Calu3 (cell line): ENCODE measurements at regions not wholly inside any gene's neighbourhood (a gene's known extent, or its start where the extent isn't known, plus 50 kb on each side); places are given as distances from the start of the nearest gene placed in this dataset.

ENCODE experiments used
- BruUV-seq: library from RNA; stranded (reverse); fragments of 400-500 nt; replicated peaks from 2 replicates; lab custom pipeline; 2021; lab: Mats Ljungman, UMichigan
- CTCF ChIA-PET: fragments of 300-600 bp; sonication (Branson Sonifier 250); formaldehyde crosslinking; loops from one replicate; lab custom pipeline; 2022; ENCODE audit warnings: antibody characterized with exemption; lab: Charles Lee
- DNase-seq: peaks from one replicate; pipeline ENCODE4 v3.0.0; 2022
- H3K27ac Mint-ChIP-seq: one replicate; pipeline ENCODE4 v1.8.0; 2022; ENCODE audit warnings: mixed read lengths; ENCODE audit not compliant: unreplicated experiment
- H3K27me3 Mint-ChIP-seq: one replicate; pipeline ENCODE4 v1.8.0; 2022; ENCODE audit warnings: mixed read lengths; ENCODE audit not compliant: unreplicated experiment
- H3K36me3 Mint-ChIP-seq: one replicate; pipeline ENCODE4 v1.8.0; 2022; ENCODE audit warnings: mild to moderate bottlenecking, moderate library complexity, mixed read lengths; ENCODE audit not compliant: insufficient read depth, unreplicated experiment
- H3K4me1 Mint-ChIP-seq: one replicate; pipeline ENCODE4 v1.8.0; 2022; ENCODE audit warnings: mild to moderate bottlenecking, low read depth, mixed read lengths; ENCODE audit not compliant: unreplicated experiment
- H3K4me3 Mint-ChIP-seq: one replicate; pipeline ENCODE4 v1.8.0; 2022; ENCODE audit warnings: mild to moderate bottlenecking, low read depth, moderate library complexity, mixed read lengths; ENCODE audit not compliant: unreplicated experiment
- H3K9me3 Mint-ChIP-seq: one replicate; pipeline ENCODE4 v1.8.0; 2022; ENCODE audit warnings: low read depth, mixed read lengths; ENCODE audit not compliant: unreplicated experiment
- intact Hi-C: fragments of 100-400 bp; cut with micrococcal nuclease; formaldehyde crosslinking; loops from one replicate; pipeline ENCODE4 v1.10.0; 2022; ENCODE audit not compliant: unreplicated experiment
- TF ChIP-seq, protein P1 (sequence below): fragments of 200-600 bp; IDR thresholded peaks from one replicate; pipeline ENCODE4 v1.8.0; 2022; ENCODE audit warnings: antibody characterized with exemption; ENCODE audit not compliant: unreplicated experiment

- TF ChIP-seq, protein P1, sequence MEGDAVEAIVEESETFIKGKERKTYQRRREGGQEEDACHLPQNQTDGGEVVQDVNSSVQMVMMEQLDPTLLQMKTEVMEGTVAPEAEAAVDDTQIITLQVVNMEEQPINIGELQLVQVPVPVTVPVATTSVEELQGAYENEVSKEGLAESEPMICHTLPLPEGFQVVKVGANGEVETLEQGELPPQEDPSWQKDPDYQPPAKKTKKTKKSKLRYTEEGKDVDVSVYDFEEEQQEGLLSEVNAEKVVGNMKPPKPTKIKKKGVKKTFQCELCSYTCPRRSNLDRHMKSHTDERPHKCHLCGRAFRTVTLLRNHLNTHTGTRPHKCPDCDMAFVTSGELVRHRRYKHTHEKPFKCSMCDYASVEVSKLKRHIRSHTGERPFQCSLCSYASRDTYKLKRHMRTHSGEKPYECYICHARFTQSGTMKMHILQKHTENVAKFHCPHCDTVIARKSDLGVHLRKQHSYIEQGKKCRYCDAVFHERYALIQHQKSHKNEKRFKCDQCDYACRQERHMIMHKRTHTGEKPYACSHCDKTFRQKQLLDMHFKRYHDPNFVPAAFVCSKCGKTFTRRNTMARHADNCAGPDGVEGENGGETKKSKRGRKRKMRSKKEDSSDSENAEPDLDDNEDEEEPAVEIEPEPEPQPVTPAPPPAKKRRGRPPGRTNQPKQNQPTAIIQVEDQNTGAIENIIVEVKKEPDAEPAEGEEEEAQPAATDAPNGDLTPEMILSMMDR: no peak
- no peak overlapping the region for H3K27ac Mint-ChIP-seq
- intact Hi-C loops: no loop called here
- no peaks in the 10 kb centered on the region for H3K27me3 Mint-ChIP-seq
- no peaks in the 10 kb centered on the region for H3K36me3 Mint-ChIP-seq
- H3K9me3 Mint-ChIP-seq: peaks cover 3% of the 10 kb centered on the region
- CTCF ChIA-PET: no interaction called here
- H3K4me1 Mint-ChIP-seq: no peaks in the 10 kb centered on the region
- no peak overlapping the region for H3K4me3 Mint-ChIP-seq
- BruUV-seq: no TSS peak
- DNase-seq: no peak
Measured at GRCh38 chr1:106277786-106278185, 778.7 kb upstream of the PRMT6 start.

GRCh38 chr1:106278716-106279115 lies 777.8 kb upstream of the PRMT6 start:
- no peak for DNase-seq
- no peaks in the 10 kb centered on the region for H3K27me3 Mint-ChIP-seq
- BruUV-seq: no TSS peak
- H3K27ac Mint-ChIP-seq: no peak overlapping the region
- H3K9me3 Mint-ChIP-seq: peaks cover 3% of the 10 kb centered on the region
- intact Hi-C loops: no loop called here
- H3K36me3 Mint-ChIP-seq: no peaks in the 10 kb centered on the region
- TF ChIP-seq, protein P1: no peak
- H3K4me1 Mint-ChIP-seq: no peaks in the 10 kb centered on the region
- CTCF ChIA-PET: no interaction called here
- H3K4me3 Mint-ChIP-seq: no peak overlapping the region

DNA sequence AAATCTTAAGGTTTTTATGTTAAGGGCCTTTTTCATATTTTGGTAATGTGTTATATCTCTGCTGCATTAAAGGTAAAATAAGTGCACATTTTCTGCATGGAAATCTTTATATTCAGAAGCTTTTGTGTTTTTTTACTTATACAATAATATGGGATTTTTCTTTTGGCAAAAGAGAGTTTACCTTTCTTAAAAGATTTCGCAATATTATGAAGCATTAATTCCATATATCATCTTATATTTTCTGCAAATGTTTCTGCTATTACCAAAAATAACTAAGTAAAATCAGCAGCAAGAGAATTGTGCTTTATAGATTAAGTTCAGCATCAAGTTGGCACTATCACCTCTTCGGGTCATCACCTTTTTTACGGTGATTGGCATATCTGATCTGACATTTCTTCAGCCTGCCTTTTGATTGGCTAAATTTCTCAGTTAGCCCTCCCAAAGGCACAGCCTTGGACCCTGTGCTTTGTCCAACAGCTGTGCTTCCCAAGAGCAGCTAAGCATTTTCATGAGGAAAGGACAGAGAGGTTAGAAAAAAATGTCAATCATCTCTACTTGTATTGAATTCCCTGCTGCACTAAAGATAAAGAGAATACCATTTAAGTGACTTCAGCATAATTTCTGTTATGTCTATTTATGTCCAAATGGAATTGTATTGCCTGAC lies 767.1 kb upstream of the PRMT6 start:
- TF ChIP-seq, protein P1: no peak
- Mint-ChIP-seq H3K36me3 (no peaks in the 10 kb centered on the region), H3K27ac (no peak overlapping the region), H3K9me3 (peaks cover 8% of the 10 kb centered on the region), H3K4me1 (no peaks in the 10 kb centered on the region), H3K27me3 (no peaks in the 10 kb centered on the region), H3K4me3 (no peak overlapping the region)
- DNase-seq: no peak
- BruUV-seq: no TSS peak
- CTCF ChIA-PET: no interaction called here
- intact Hi-C loops: no loop called here

DNA sequence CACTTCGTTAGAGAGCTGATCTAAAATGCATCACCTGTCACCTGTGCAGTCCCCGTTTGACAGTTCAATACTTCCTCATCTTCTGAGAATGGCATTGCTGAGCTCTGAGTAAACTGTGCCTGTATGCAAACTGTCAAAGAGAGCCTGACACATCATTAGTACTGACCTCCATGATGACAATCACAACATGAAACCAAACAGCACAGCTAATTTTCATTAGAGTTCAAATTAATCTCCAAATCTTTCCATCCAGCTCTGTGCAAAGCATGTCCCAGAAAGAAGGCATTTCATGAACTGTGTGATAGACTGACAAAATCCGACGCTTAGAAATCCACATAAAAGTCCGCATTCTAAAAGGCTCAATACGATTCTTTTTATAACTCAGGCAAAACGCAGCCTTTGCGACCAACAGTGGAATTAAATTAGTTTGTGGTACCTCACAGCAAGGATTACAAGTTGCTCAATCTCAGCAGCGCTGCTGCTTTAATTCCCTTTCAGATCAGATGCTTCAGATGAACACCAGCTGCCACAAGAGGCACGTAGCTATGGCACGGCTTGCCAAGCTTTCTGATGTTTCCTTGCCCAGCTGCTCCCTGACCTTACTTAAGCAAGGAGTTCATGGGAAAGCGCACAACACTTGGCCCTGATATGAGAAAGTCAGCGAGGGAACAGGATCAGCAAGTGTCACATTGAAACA lies 765.5 kb upstream of the PRMT6 start:
- BruUV-seq: no TSS peak
- Mint-ChIP-seq H3K4me3 (no peak overlapping the region), H3K4me1 (no peaks in the 10 kb centered on the region), H3K9me3 (peaks cover 8% of the 10 kb centered on the region), H3K36me3 (no peaks in the 10 kb centered on the region), H3K27ac (no peak overlapping the region), H3K27me3 (no peaks in the 10 kb centered on the region)
- intact Hi-C loops: no loop called here
- CTCF ChIA-PET: no interaction called here
- no peak for DNase-seq
- TF ChIP-seq, protein P1: no peak
